DND-41 (cell line): ENCODE measurements at regions not wholly inside any gene's neighbourhood (a gene's known extent, or its start where the extent isn't known, plus 50 kb on each side); places are given as distances from the start of the nearest gene placed in this dataset.

Experiments used
- ATAC-seq: fragments of 200-7000 bp; cut with Tn5 transposase; 3 replicates; pipeline ENCODE4 v1.9.1; 2021; ENCODE audit warnings: low read depth; ENCODE audit not compliant: insufficient read depth
- DNase-seq: peaks from one replicate; pipeline ENCODE4 v3.0.0-alpha.2; 2020
- H2AFZ ChIP-seq: 2 replicates; pipeline ENCODE4 v1.6.0; 2012; ENCODE audit warnings: low read depth, low read length
- H3K27ac ChIP-seq: 2 replicates; pipeline ENCODE4 v1.5.1; 2012; ENCODE audit warnings: low read length, inconsistent platforms
- H3K27me3 ChIP-seq: fragments of 200-600 bp; sonication (generic); 2 replicates; pipeline ENCODE4 v1.6.0; 2012; ENCODE audit warnings: low read length, mild to moderate bottlenecking, inconsistent platforms; ENCODE audit not compliant: insufficient read depth, poor library complexity
- H3K36me3 ChIP-seq: 2 replicates; pipeline ENCODE4 v1.5.1; 2012; ENCODE audit warnings: low read length, inconsistent platforms; ENCODE audit not compliant: insufficient read depth
- H3K4me1 ChIP-seq: 2 replicates; pipeline ENCODE4 v1.5.1; 2012; ENCODE audit warnings: mild to moderate bottlenecking, low read length; ENCODE audit not compliant: insufficient read depth
- H3K4me2 ChIP-seq: 2 replicates; pipeline ENCODE4 v1.6.0; 2012; ENCODE audit warnings: mild to moderate bottlenecking, moderate library complexity, low read length, inconsistent platforms; ENCODE audit not compliant: insufficient read depth
- H3K4me3 ChIP-seq, 2 experiments: fragments of 200-600 bp in 1 of 2; shearing (Covaris generic) in 1 of 2; 2 replicates each; pipeline ENCODE4 v1.5.1; 2012 to 2016; ENCODE audit warnings: inconsistent platforms in 2 of 2, low read length in 2 of 2, mild to moderate bottlenecking in 2 of 2, low read depth in 1 of 2, moderate library complexity in 1 of 2
- H3K79me2 ChIP-seq: 2 replicates; pipeline ENCODE4 v1.6.0; 2012; ENCODE audit warnings: low read length, inconsistent platforms; ENCODE audit not compliant: insufficient read depth
- H3K9ac ChIP-seq: 2 replicates; pipeline ENCODE4 v1.6.0; 2012; ENCODE audit warnings: low read depth, mild to moderate bottlenecking, inconsistent platforms, low read length, moderate library complexity
- H3K9me3 ChIP-seq: 2 replicates; pipeline ENCODE4 v1.5.1; 2012; ENCODE audit warnings: low read length, moderate library complexity, mild to moderate bottlenecking, inconsistent platforms; ENCODE audit not compliant: insufficient read depth, severe bottlenecking
- H4K20me1 ChIP-seq: 2 replicates; pipeline ENCODE4 v1.6.0; 2012; ENCODE audit warnings: low read length; ENCODE audit not compliant: insufficient read depth
- CTCF ChIP-seq: IDR thresholded peaks from 2 replicates; pipeline ENCODE4 v1.5.1; 2012; ENCODE audit warnings: borderline replicate concordance, low read length, moderate library complexity, mild to moderate bottlenecking; ENCODE audit not compliant: poor library complexity, severe bottlenecking; ENCODE audit errors: extremely low read depth
- EZH2 ChIP-seq: IDR thresholded peaks from 3 replicates; pipeline ENCODE4 v1.6.1; 2012; ENCODE audit warnings: borderline replicate concordance, low read depth, mild to moderate bottlenecking, moderate library complexity, low read length, inconsistent platforms; ENCODE audit not compliant: severe bottlenecking

- Histone ChIP-seq H3K4me1 (no peaks in the 10 kb centered on the region), H3K79me2 (no peaks in the 10 kb centered on the region), H3K4me3 (no peak overlapping the region), H3K9me3 (no peaks in the 10 kb centered on the region), H3K27ac (no peak overlapping the region), H3K4me2 (no peak overlapping the region), H3K36me3 (no peaks in the 10 kb centered on the region), H2AFZ (no peak overlapping the region), H4K20me1 (no peaks in the 10 kb centered on the region), H3K27me3 (no peaks in the 10 kb centered on the region), H3K9ac (no peak overlapping the region)
- no peak for DNase-seq
- no peak for TF ChIP-seq CTCF
- TF ChIP-seq EZH2, result no peak
- no peak for ATAC-seq
Observed at GRCh38 chr2:228703152-228703551, 521.7 kb upstream of the SPHKAP start.

- TF ChIP-seq EZH2 (no peak), CTCF (no peak)
- DNase-seq (no peak), ATAC-seq (no peak)
- no peaks in the 10 kb centered on the region for H4K20me1 ChIP-seq
- H3K79me2 ChIP-seq, result no peaks in the 10 kb centered on the region
- H3K4me2 ChIP-seq, result no peak overlapping the region
- H3K27ac ChIP-seq, result no peak overlapping the region
- no peaks in the 10 kb centered on the region for H3K36me3 ChIP-seq
- no peaks in the 10 kb centered on the region for H3K27me3 ChIP-seq
- H3K4me3 ChIP-seq, result no peak overlapping the region
- no peak overlapping the region for H2AFZ ChIP-seq
- H3K4me1 ChIP-seq, result no peaks in the 10 kb centered on the region
- no peak overlapping the region for H3K9ac ChIP-seq
- H3K9me3 ChIP-seq, result no peaks in the 10 kb centered on the region
Observed at GRCh38 chr2:228701506-228701905, 520.0 kb upstream of the SPHKAP start.

- DNase-seq, result no peak
- no peak for ATAC-seq
- no peaks in the 10 kb centered on the region for H3K9me3 ChIP-seq
- no peak overlapping the region for H3K9ac ChIP-seq
- H3K4me2 ChIP-seq, result no peak overlapping the region
- H3K4me1 ChIP-seq, result no peaks in the 10 kb centered on the region
- H4K20me1 ChIP-seq, result no peaks in the 10 kb centered on the region
- H3K79me2 ChIP-seq, result no peaks in the 10 kb centered on the region
- TF ChIP-seq EZH2 (no peak), CTCF (no peak)
- H3K27me3 ChIP-seq, result no peaks in the 10 kb centered on the region
- no peak overlapping the region for H3K4me3 ChIP-seq
- H3K27ac ChIP-seq, result no peak overlapping the region
- no peak overlapping the region for H2AFZ ChIP-seq
- no peaks in the 10 kb centered on the region for H3K36me3 ChIP-seq
Observed at GRCh38 chr2:228700638-228701037, 519.2 kb upstream of the SPHKAP start.

- ATAC-seq (no peak), DNase-seq (no peak)
- no peaks in the 10 kb centered on the region for H3K9me3 ChIP-seq
- H3K36me3 ChIP-seq, result no peaks in the 10 kb centered on the region
- H3K27me3 ChIP-seq, result no peaks in the 10 kb centered on the region
- H3K27ac ChIP-seq, result no peak overlapping the region
- H3K4me2 ChIP-seq, result no peak overlapping the region
- no peaks in the 10 kb centered on the region for H3K79me2 ChIP-seq
- TF ChIP-seq CTCF (no peak), EZH2 (no peak)
- no peaks in the 10 kb centered on the region for H4K20me1 ChIP-seq
- no peak overlapping the region for H2AFZ ChIP-seq
- H3K4me1 ChIP-seq, result no peaks in the 10 kb centered on the region
- no peak overlapping the region for H3K4me3 ChIP-seq
- no peak overlapping the region for H3K9ac ChIP-seq
Observed at GRCh38 chr2:228699888-228700287, 518.4 kb upstream of the SPHKAP start.
